HL-60 (cell line): ENCODE measurements at regions not wholly inside any gene's neighbourhood (a gene's known extent, or its start where the extent isn't known, plus 50 kb on each side); places are given as distances from the start of the nearest gene placed in this dataset.

Experiments
- DNase-seq, 2 experiments: peaks; one replicate each; pipeline ENCODE4 v3.0.0-alpha.2; 2010 to 2020; ENCODE audit warnings: low read depth in 1 of 2, low spot score in 1 of 2
- H3K27ac ChIP-seq: fragments of 250-450 bp; sonication (Bioruptor Pico); replicated peaks from 2 replicates; pipeline ENCODE4 v1.5.1; 2020; ENCODE audit warnings: mild to moderate bottlenecking, moderate library complexity
- H3K27me3 ChIP-seq: fragments of 250-450 bp; sonication (Bioruptor Pico); 2 replicates; pipeline ENCODE4 v1.5.1; 2021; ENCODE audit warnings: mild to moderate bottlenecking, moderate library complexity; ENCODE audit not compliant: insufficient read depth, poor library complexity, severe bottlenecking
- H3K4me3 ChIP-seq: replicated peaks from 2 replicates; pipeline ENCODE4 v1.5.1; 2011; ENCODE audit warnings: mild to moderate bottlenecking, control low read depth, low read length; ENCODE audit not compliant: insufficient read depth
- GABPA ChIP-seq: IDR thresholded peaks from 2 replicates; pipeline ENCODE4 v1.6.1; 2012; ENCODE audit warnings: low read depth
- POLR2AphosphoS5 ChIP-seq: IDR thresholded peaks from 2 replicates; pipeline ENCODE4 v1.6.1; 2012; ENCODE audit warnings: low read depth
- SPI1 ChIP-seq: IDR thresholded peaks from 2 replicates; pipeline ENCODE4 v1.6.1; 2012; ENCODE audit warnings: low read depth, mild to moderate bottlenecking, borderline replicate concordance
- TF ChIP-seq, protein P1 (sequence below): IDR thresholded peaks from 2 replicates; pipeline ENCODE4 v1.6.1; 2012; ENCODE audit warnings: low read depth; ENCODE audit not compliant: insufficient replicate concordance
- TF ChIP-seq, protein P2 (sequence below): IDR thresholded peaks from one replicate; pipeline ENCODE4 v1.5.1; 2011; ENCODE audit warnings: low read length, control low read depth, inconsistent platforms; ENCODE audit not compliant: insufficient read depth

DNA sequence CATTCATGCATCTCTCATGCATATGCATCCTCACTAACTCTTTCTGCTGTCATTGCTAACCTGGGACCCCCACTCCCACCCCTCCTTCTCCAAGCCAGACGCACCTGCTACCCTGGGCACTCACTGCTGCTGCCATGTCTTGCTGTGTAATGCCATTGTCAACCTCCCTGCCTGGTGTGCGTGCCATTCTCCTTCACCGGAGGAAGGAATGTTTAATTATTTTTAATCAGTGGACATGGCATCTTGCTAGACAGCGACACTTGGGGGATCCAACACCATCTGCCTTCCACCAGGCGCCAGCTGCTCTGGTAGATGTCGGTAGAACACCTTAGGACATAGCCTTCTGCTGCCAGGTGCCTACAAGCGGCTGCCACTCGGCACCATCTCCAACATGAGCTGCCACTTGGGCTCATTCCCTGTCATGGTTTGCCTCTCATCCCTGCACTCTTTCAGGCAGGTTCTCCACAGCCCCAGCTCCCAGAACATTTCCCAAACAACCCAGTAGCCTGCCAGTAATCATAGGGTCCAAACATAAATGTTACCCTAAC lies 306.9 kb downstream of the TTLL7 start:
- no peak overlapping the region for H3K4me3 ChIP-seq
- no peak overlapping the region for H3K27ac ChIP-seq
- H3K27me3 ChIP-seq, result peaks cover 5% of the 10 kb centered on the region
- TF ChIP-seq SPI1 (no peak), GABPA (no peak), POLR2AphosphoS5 (no peak)
- TF ChIP-seq, protein P1, sequence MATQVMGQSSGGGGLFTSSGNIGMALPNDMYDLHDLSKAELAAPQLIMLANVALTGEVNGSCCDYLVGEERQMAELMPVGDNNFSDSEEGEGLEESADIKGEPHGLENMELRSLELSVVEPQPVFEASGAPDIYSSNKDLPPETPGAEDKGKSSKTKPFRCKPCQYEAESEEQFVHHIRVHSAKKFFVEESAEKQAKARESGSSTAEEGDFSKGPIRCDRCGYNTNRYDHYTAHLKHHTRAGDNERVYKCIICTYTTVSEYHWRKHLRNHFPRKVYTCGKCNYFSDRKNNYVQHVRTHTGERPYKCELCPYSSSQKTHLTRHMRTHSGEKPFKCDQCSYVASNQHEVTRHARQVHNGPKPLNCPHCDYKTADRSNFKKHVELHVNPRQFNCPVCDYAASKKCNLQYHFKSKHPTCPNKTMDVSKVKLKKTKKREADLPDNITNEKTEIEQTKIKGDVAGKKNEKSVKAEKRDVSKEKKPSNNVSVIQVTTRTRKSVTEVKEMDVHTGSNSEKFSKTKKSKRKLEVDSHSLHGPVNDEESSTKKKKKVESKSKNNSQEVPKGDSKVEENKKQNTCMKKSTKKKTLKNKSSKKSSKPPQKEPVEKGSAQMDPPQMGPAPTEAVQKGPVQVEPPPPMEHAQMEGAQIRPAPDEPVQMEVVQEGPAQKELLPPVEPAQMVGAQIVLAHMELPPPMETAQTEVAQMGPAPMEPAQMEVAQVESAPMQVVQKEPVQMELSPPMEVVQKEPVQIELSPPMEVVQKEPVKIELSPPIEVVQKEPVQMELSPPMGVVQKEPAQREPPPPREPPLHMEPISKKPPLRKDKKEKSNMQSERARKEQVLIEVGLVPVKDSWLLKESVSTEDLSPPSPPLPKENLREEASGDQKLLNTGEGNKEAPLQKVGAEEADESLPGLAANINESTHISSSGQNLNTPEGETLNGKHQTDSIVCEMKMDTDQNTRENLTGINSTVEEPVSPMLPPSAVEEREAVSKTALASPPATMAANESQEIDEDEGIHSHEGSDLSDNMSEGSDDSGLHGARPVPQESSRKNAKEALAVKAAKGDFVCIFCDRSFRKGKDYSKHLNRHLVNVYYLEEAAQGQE, result no peak
- TF ChIP-seq, protein P2, sequence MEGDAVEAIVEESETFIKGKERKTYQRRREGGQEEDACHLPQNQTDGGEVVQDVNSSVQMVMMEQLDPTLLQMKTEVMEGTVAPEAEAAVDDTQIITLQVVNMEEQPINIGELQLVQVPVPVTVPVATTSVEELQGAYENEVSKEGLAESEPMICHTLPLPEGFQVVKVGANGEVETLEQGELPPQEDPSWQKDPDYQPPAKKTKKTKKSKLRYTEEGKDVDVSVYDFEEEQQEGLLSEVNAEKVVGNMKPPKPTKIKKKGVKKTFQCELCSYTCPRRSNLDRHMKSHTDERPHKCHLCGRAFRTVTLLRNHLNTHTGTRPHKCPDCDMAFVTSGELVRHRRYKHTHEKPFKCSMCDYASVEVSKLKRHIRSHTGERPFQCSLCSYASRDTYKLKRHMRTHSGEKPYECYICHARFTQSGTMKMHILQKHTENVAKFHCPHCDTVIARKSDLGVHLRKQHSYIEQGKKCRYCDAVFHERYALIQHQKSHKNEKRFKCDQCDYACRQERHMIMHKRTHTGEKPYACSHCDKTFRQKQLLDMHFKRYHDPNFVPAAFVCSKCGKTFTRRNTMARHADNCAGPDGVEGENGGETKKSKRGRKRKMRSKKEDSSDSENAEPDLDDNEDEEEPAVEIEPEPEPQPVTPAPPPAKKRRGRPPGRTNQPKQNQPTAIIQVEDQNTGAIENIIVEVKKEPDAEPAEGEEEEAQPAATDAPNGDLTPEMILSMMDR, result no peak
- no peak for DNase-seq

DNA sequence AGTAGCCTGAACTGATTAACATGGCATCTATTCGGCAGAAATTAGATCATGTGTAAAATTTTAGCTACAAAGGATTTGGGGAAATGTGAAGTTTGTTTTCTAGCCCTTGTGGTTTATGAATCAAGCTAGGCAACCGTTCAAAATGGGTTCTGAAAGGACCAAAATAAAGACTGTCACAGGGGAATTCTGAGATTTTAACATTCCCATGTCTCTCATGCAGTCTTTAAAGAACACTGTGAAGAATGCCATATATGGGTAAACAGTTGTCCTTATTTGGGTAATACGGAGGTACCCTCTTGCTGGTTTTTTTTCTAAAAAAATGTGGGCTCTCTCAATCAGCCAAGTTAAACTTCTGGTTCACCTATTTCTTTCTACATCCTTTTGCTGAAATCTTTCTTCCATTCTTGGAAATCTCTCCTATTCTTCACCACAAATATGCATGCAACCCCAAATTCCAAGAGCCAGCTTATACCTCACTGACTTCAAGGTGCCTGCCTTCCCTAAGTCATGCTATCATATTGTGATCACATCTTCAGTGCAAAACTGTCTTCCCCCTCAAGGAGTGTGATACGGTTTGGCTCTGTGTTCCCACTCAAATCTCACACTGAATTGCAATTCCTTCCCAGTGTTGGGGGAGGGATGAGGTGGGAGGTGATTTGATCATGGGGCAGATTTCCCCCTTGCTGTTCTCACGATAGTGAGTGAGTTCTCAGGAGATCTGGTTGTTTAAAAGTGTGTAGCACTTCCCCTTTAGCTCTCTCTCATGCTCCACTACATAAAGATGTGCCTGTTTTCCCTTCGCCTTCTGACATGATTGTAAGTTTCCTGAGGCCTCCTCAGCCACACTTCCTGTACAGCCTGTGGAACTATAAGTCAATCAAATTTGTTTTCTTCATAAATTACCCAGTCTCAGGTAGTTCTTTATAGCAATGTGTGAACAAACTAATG lies 308.7 kb downstream of the TTLL7 start:
- Histone ChIP-seq H3K27me3 (no peaks in the 10 kb centered on the region), H3K27ac (no peak overlapping the region), H3K4me3 (no peak overlapping the region)
- DNase-seq, result no peak
- TF ChIP-seq POLR2AphosphoS5, result no peak
- TF ChIP-seq, protein P1, result no peak
- TF ChIP-seq, protein P2, result no peak
- no peak for TF ChIP-seq GABPA
- TF ChIP-seq SPI1, result no peak

DNA sequence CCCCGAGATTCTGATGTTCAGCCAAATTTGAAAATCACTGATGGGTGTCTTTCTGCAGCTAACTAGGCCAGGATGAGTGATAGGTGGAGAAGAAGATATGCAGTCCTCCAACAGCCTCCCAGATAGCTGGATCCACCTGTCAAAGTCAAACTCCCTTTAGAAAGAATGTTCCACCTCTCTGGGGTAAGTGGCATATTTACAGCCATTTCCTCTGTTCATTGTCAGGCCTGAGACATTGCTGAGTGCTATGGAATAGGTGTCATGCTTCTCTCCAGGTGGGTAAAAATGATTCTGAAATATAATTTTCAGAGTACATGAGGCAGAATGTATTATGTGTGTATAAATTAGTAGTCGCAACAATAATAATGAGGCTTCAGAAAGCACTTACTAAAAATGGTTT lies 316.8 kb downstream of the TTLL7 start:
- Histone ChIP-seq H3K27me3 (no peaks in the 10 kb centered on the region), H3K27ac (no peak overlapping the region), H3K4me3 (no peak overlapping the region)
- no peak for TF ChIP-seq POLR2AphosphoS5
- TF ChIP-seq, protein P2, result no peak
- no peak for TF ChIP-seq SPI1
- no peak for TF ChIP-seq GABPA
- TF ChIP-seq, protein P1, result no peak
- DNase-seq, result no peak
